Kidney (tissue), 13 donors: ENCODE measurements at regions not wholly inside any gene's neighbourhood (a gene's known extent, or its start where the extent isn't known, plus 50 kb on each side); places are given as distances from the start of the nearest gene placed in this dataset.

Source experiments
- DNase-seq, 5 donors: peaks; one replicate each; pipeline ENCODE4 v3.0.0-alpha.2; 2013 to 2020
- FAIRE-seq: peaks from 2 replicates; lab custom pipeline; 2012; peaks lifted over from hg19 to GRCh38; lab: Jason Lieb, UNC
- H3K27ac ChIP-seq, 2 donors: one replicate each; pipeline ENCODE4 v1.7.0; 2013; ENCODE audit warnings: low read depth in 2 of 2, low read length in 2 of 2, inconsistent platforms in 1 of 2
- H3K27me3 ChIP-seq: one replicate; pipeline ENCODE4 v1.7.1; 2013; ENCODE audit warnings: low read length, inconsistent platforms; ENCODE audit not compliant: control insufficient read depth, insufficient read depth
- H3K36me3 ChIP-seq, 3 donors: one replicate each; pipeline versions ENCODE4 v1.7.0 to v1.7.1; 2013; ENCODE audit warnings: low read length in 3 of 3, control low read depth in 1 of 3, inconsistent platforms in 1 of 3; ENCODE audit not compliant: insufficient read depth in 3 of 3, control insufficient read depth in 2 of 3
- H3K4me1 ChIP-seq, 3 donors: one replicate each; pipeline versions ENCODE4 v1.7.0 to v1.7.1; 2013; ENCODE audit warnings: low read length in 3 of 3, inconsistent platforms in 1 of 3, low read depth in 1 of 3; ENCODE audit not compliant: control insufficient read depth in 2 of 3, insufficient read depth in 2 of 3
- H3K4me3 ChIP-seq, 3 donors: one replicate each; pipeline versions ENCODE4 v1.7.0 to v1.8.1; 2013; ENCODE audit warnings: low read length in 3 of 3, control low read depth in 1 of 3, inconsistent platforms in 1 of 3
- H3K9ac ChIP-seq, 3 donors: one replicate each; pipeline versions ENCODE4 v1.7.0 to v1.7.1; 2013; ENCODE audit warnings: low read length in 3 of 3, control low read depth in 1 of 3, inconsistent platforms in 1 of 3
- H3K9me3 ChIP-seq, 3 donors: one replicate each; pipeline versions ENCODE4 v1.7.0 to v1.7.1; 2013; ENCODE audit warnings: low read length in 3 of 3, control low read depth in 1 of 3, inconsistent platforms in 1 of 3; ENCODE audit not compliant: control insufficient read depth in 2 of 3, insufficient read depth in 1 of 3
- CTCF ChIP-seq: IDR thresholded peaks from 3 replicates; pipeline ENCODE4 v1.5.1; 2012; ENCODE audit warnings: mild to moderate bottlenecking, moderate library complexity, borderline replicate concordance; ENCODE audit not compliant: insufficient read depth; ENCODE audit errors: extremely low read depth
- intact Hi-C: fragments of 100-400 bp; cut with DNase I; formaldehyde crosslinking; loops from one replicate; pipeline ENCODE4 v1.11.1; 2022
- donor health status: control.
- donor health status: control.
- donor health status: control.
- donor health status: control.
- donor health status: control.
- donor health status: DM: yes; HTN: yes; CAD: no.
- donor health status: Normal renal cell carcinoma (clear cell type).

GRCh38 chr1:38784452-38785284 is 74.9 kb downstream of the RRAGC start:
- DNase-seq = peak in 1 of 5 donors; percentile 34
- TF ChIP-seq CTCF = no peak
- H3K4me1 ChIP-seq = peaks cover 0 to 6% (median 3%) of the 10 kb centered on the region in 3 donors
- H3K27ac ChIP-seq = no peak overlapping the region
- FAIRE-seq = no peak
- no peaks in the 10 kb centered on the region for H3K27me3 ChIP-seq
- no peaks in the 10 kb centered on the region for H3K36me3 ChIP-seq
- intact Hi-C loops = no loop called here
- peak overlapping the region in 1 of 3 donors; percentile 42 for H3K4me3 ChIP-seq
- no peaks in the 10 kb centered on the region for H3K9me3 ChIP-seq
- no peak overlapping the region for H3K9ac ChIP-seq

- peak in 4 of 5 donors; percentile 75 to 86 (median 82) for DNase-seq
- H3K4me3 ChIP-seq = peak overlapping the region in 2 of 3 donors; percentile 21 to 42
- H3K9me3 ChIP-seq = no peaks in the 10 kb centered on the region
- intact Hi-C loops = no loop called here
- no peaks in the 10 kb centered on the region for H3K27me3 ChIP-seq
- H3K36me3 ChIP-seq = no peaks in the 10 kb centered on the region
- no peak overlapping the region for H3K9ac ChIP-seq
- TF ChIP-seq CTCF = no peak
- no peak for FAIRE-seq
- H3K4me1 ChIP-seq = peaks cover 0 to 6% (median 3%) of the 10 kb centered on the region in 3 donors
- peak overlapping the region in 1 of 2 donors; percentile 35 for H3K27ac ChIP-seq
These were observed 75.8 kb downstream of the RRAGC start for GRCh38 chr1:38783640-38784229.

- DNase-seq (no peak), FAIRE-seq (no peak)
- Histone ChIP-seq H3K27ac (no peak overlapping the region), H3K4me3 (no peak overlapping the region), H3K36me3 (no peaks in the 10 kb centered on the region), H3K9ac (no peak overlapping the region), H3K9me3 (no peaks in the 10 kb centered on the region), H3K4me1 (peaks cover 0 to 6% (median 3%) of the 10 kb centered on the region in 3 donors), H3K27me3 (no peaks in the 10 kb centered on the region)
- TF ChIP-seq CTCF = no peak
- intact Hi-C loops = no loop called here
These were observed 77.5 kb downstream of the RRAGC start for GRCh38 chr1:38781872-38782617.
